GM10266 (cell line): ENCODE measurements at regions not wholly inside any gene's neighbourhood (a gene's known extent, or its start where the extent isn't known, plus 50 kb on each side); places are given as distances from the start of the nearest gene placed in this dataset.

Experiments used
- DNase-seq: peaks from one replicate; pipeline ENCODE4 v3.0.0; 2012; ENCODE audit errors: extremely low spot score
- TF ChIP-seq, protein P1 (sequence below): IDR thresholded peaks from 2 replicates; pipeline ENCODE4 v1.5.1; 2012; ENCODE audit warnings: mild to moderate bottlenecking, low read depth; ENCODE audit not compliant: control insufficient read depth, insufficient read depth; ENCODE audit errors: missing control alignments

DNA sequence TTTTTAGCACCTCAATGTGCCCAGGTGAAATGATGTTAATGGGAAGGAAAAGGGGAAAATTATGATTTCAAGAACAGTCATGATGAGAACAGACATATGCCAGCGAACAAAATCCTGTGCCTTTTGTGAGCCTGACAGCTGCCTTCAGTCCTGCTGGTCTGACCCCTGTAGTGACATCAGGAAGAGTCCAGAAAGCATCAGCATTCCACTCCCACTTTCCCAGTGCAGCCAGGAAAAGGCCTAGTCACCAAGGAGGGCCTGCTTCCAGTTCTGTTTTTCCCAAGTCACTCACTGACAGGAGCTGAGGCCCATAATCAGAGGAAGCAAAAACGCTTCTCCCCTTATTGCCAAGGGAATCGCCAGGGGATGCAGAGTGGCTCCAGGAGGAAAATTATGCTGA, 218.4 kb downstream of the ABHD5 start:
- TF ChIP-seq, protein P1, sequence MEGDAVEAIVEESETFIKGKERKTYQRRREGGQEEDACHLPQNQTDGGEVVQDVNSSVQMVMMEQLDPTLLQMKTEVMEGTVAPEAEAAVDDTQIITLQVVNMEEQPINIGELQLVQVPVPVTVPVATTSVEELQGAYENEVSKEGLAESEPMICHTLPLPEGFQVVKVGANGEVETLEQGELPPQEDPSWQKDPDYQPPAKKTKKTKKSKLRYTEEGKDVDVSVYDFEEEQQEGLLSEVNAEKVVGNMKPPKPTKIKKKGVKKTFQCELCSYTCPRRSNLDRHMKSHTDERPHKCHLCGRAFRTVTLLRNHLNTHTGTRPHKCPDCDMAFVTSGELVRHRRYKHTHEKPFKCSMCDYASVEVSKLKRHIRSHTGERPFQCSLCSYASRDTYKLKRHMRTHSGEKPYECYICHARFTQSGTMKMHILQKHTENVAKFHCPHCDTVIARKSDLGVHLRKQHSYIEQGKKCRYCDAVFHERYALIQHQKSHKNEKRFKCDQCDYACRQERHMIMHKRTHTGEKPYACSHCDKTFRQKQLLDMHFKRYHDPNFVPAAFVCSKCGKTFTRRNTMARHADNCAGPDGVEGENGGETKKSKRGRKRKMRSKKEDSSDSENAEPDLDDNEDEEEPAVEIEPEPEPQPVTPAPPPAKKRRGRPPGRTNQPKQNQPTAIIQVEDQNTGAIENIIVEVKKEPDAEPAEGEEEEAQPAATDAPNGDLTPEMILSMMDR, result no peak
- no peak for DNase-seq

DNA sequence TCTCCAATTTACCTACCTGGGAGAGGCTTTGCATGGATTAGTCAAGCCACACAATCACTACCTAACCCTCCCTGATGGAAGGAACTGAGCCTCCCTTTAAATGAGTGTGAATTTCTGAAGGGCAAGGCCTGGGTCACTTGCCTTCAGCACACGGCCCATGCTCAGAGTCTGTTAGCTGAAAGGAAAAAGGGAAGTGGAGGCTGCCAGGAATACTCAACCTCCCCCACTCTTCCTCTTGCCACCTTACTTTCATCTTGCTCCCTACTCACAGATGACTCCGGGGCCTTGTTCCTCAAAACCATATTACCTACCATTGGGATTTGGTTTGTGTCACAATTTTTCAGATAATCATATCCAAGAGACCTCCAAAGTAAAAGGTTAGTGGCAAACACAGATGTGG, 220.0 kb downstream of the ABHD5 start:
- DNase-seq, result no peak
- TF ChIP-seq, protein P1, result no peak

DNA sequence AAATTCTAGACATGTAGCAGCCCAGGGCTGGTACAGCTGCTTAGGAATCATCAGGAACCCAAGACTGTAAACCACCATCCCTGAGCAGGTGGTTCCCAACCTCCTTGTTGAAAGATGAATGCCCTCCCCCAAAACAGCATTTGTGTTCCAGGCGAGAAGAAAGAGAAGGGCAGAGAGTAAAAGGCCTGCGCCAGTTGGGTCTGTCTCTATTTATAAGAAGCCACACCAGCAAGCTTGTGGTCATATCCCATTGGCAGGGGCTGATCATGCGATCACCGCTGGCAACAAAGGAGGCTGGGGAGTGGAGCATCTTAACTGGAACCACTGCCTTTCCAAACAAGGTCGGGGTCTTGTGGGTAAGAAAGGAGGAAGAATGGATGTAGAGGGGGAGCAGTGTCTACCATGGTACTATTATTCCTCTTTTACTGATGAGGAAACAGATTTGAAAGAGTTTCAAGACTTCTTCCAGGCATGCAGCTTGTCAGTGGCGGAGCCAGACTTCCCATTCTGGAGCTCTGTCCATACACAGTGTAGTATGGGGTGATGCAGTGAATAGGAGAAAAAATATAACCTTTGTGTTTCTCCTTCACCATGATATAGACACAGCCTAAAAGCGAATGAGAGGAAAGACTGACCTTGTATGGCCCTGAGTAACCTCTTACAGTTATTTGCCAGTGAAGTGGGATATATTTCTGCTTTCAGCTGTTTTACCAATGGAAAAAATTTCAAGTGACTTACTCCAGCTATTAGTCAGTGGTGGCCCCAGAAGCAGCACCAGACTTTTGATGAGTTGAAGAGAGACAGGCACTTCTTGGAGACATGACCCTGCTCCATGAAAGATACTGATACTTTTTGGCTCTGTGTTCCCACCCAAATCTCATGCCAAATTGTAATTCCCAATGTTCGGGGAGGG, 222.6 kb downstream of the ABHD5 start:
- TF ChIP-seq, protein P1, result no peak
- DNase-seq, result no peak

DNA sequence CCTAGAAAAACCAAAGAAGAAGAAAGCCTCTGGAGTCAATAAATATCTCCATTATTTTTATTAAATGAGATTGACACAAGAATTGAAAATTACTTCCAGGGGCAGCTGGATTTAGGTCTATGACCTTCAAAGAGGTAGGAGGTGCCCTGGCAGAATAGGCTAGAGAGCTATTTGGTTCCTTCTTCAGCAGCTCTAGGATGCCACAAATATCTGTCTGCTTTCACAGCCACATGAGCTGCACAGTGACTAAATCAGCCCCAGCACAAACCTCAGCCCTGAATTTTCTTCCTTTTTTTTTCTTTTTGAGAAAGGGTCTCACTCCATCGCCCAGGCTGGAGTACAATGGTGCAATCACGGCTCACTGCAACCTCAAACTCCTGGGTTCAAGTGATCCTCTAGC, 223.5 kb downstream of the ABHD5 start:
- TF ChIP-seq, protein P1, result no peak
- no peak for DNase-seq

DNA sequence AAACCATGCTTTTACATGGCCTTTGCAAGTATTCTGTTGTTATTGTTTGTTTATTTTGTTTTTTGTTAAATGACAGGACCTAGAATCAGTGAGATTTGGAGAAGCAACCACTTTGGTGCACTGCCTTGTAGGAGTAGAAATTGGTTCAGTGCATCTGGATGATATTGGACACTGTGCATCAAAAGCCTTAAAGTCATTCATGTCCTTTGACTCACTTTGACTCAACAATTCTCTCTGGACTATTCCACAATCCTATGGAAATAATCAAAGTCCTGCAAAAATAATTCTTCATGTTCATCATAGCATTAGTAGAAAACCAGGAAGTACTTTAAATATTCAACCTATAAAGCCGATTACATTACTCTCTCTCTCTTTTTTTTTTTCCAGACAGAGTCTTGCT, 224.8 kb downstream of the ABHD5 start:
- TF ChIP-seq, protein P1, result no peak
- no peak for DNase-seq

DNA sequence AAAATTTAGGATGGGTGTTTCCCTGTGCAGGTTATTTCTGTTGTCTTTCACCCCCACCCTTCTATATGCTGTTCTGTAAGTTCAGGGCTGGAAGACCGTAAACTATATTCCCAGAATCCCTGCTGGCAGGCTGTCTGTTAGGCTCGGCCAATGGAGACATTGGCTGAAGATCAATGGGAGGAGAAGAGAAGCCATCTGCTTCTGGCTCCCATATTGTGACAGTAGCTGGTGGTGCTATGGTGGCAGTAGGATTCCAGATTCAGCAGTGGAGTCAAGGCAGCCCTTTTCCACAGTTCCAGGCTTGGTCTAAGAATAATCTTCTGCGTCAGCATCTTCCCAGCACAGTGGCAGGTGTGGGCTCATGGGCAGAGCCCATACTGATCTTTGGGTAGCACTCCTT, 226.6 kb downstream of the ABHD5 start:
- DNase-seq, result no peak
- TF ChIP-seq, protein P1, result no peak

DNA sequence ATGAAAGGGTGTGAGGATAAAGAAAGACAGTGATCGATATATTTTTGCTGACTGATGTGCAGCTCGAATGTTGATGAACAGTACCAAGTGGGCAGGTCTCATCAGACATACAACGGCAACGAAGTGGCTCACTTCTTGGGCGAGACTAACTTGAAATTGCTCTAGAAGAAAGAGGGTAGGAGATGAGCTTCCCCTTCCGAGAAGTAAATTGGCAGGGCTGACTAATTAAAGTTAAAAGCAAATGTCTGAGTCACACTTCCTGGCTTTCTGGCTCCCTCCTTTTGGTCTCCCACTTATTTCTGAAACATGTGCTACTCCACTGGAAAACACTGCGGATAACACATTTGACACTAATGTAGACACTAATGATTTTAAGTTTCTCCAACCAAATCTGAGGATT, 228.3 kb downstream of the ABHD5 start:
- no peak for DNase-seq
- TF ChIP-seq, protein P1, result no peak
